GM12864 (cell line): ENCODE measurements at regions not wholly inside any gene's neighbourhood (a gene's known extent, or its start where the extent isn't known, plus 50 kb on each side); places are given as distances from the start of the nearest gene placed in this dataset.

Experiments
- DNase-seq: peaks from one replicate; pipeline ENCODE4 v3.0.0-alpha.2; 2011; ENCODE audit warnings: low read depth
- H3K4me3 ChIP-seq: 2 replicates; pipeline ENCODE4 v1.5.1; 2011; ENCODE audit warnings: mild to moderate bottlenecking, low read depth, low read length, control low read depth
- CTCF ChIP-seq: IDR thresholded peaks from 2 replicates; pipeline ENCODE4 v1.5.1; 2011; ENCODE audit warnings: low read depth, mild to moderate bottlenecking, moderate library complexity, low read length, control low read depth, inconsistent platforms; ENCODE audit errors: missing control alignments

DNA sequence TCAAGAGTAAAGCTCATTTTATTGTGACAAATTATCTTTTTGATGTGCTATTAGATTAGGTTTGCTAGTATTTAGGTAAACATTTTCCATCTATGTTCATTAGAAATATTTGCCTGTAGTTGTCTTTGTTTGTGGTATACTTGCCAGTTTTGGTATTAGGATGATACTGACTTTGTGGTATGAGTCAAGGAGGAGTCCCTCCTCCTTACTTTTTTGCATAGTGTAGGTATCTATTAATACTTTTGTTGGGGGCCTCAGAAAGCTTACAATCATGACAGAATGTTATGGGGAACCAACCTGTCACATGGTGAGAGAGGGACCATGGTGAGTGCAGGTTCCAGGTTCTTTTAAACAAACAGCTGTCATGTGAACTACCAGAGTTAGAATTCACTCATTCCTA, 102.1 kb downstream of the ZWINT start:
- no peak for TF ChIP-seq CTCF
- H3K4me3 ChIP-seq = no peak overlapping the region
- DNase-seq = no peak

GRCh38 chr10:56258378-56258777, 102.7 kb downstream of the ZWINT start:
- no peak overlapping the region for H3K4me3 ChIP-seq
- DNase-seq = no peak
- no peak for TF ChIP-seq CTCF

- no peak overlapping the region for H3K4me3 ChIP-seq
- no peak for TF ChIP-seq CTCF
- no peak for DNase-seq
Measured at GRCh38 chr10:56255298-56255697, 105.8 kb downstream of the ZWINT start.

- TF ChIP-seq CTCF = no peak
- no peak overlapping the region for H3K4me3 ChIP-seq
Measured at GRCh38 chr10:56240471-56240870, 120.6 kb downstream of the ZWINT start.

GRCh38 chr10:56231436-56231835, 129.6 kb downstream of the ZWINT start:
- no peak for DNase-seq
- TF ChIP-seq CTCF = no peak
- no peak overlapping the region for H3K4me3 ChIP-seq

More at GRCh38 chr10:56240471-56240870, 120.6 kb downstream of the ZWINT start:
- no peak for DNase-seq

DNA sequence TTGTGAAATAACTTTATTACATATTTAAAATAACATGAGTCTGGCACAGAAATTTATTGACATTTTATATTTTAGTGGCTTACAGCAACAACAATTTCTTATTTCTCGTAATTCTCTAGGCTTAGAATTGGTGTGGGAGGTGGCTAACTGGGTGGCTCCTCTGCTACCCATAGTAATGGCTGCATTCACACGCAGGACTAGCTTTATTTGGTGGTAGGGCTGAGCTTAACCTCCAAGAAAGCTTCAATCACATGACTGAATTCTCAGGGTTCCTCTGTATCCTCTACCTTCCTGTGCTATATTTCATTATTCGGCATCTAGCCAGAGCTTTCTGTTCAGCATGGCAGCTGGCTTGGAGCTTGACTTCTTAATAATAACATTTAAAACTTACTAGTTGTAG, 138.8 kb downstream of the ZWINT start:
- H3K4me3 ChIP-seq = no peak overlapping the region
- no peak for TF ChIP-seq CTCF
- no peak for DNase-seq

DNA sequence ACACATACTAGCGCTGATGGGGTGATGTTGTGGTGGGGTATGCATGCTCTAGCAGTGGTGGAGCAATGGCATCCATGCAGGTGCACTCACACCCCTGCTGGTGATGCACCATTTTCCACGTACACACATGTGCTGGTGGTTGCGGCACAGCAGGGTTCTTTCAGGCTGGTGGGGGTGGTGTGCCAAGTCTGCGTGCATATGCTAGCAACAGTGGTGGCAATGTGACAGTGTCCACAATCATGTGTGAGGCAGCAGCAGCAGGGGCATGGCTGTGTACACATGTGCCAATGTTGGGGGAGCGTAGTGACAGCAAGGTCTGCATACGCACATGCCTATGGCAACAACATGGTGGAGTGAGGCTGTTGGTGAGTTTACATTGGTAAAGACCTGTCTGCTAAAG, 148.1 kb downstream of the ZWINT start:
- TF ChIP-seq CTCF = no peak
- H3K4me3 ChIP-seq = no peak overlapping the region
- DNase-seq = no peak
